Uterus (tissue), 3 donors: ENCODE measurements at regions not wholly inside any gene's neighbourhood (a gene's known extent, or its start where the extent isn't known, plus 50 kb on each side); places are given as distances from the start of the nearest gene placed in this dataset.

ENCODE experiments used
- DNase-seq, 2 donors: peaks; one replicate each; pipeline ENCODE4 v3.0.0-alpha.2; 2019 to 2020
- H3K27ac ChIP-seq, 2 donors: fragments of 200-600 bp; sonication (generic); 1 replicate in 1 of 2; 2 replicates in 1 of 2; pipeline ENCODE4 v1.5.1; 2016 to 2018
- H3K27me3 ChIP-seq, 2 donors: fragments of 200-600 bp; sonication (generic); one replicate each; pipeline ENCODE4 v1.5.1; 2018 to 2019; ENCODE audit warnings: control low read depth in 1 of 2
- H3K36me3 ChIP-seq, 2 donors: fragments of 200-600 bp; sonication (generic); one replicate each; pipeline ENCODE4 v1.5.1; 2019; ENCODE audit warnings: control low read depth in 1 of 2
- H3K4me1 ChIP-seq, 2 donors: fragments of 200-600 bp; sonication (generic); one replicate each; pipeline ENCODE4 v1.5.1; 2018 to 2019; ENCODE audit warnings: control low read depth in 1 of 2
- H3K4me3 ChIP-seq, 2 donors: fragments of 200-600 bp; sonication (generic); 1 replicate in 1 of 2; 2 replicates in 1 of 2; pipeline ENCODE4 v1.5.1; 2018 to 2019; ENCODE audit warnings: mild to moderate bottlenecking in 1 of 2
- H3K9me3 ChIP-seq, 2 donors: fragments of 200-600 bp; sonication (generic); one replicate each; pipeline ENCODE4 v1.5.1; 2019; ENCODE audit warnings: control low read depth in 1 of 2
- POLR2A ChIP-seq, 2 donors: fragments of 450-650 bp; IDR thresholded peaks; one replicate each; pipeline ENCODE4 v1.6.1; 2016; ENCODE audit warnings: antibody characterized with exemption in 2 of 2, mild to moderate bottlenecking in 1 of 2, moderate library complexity in 1 of 2
- intact Hi-C: fragments of 100-400 bp; cut with DNase I; formaldehyde crosslinking; loops from one replicate; pipeline ENCODE4 v1.15.1; 2023; ENCODE audit warnings: low total_unique reads
- TF ChIP-seq, protein P1 (sequence below), 4 experiments: fragments of 200-600 bp in 2 of 4; fragments of 450-650 bp in 2 of 4; sonication (generic) in 2 of 4; IDR thresholded peaks; one replicate each; pipeline ENCODE4 v1.5.1; 2016 to 2019; ENCODE audit warnings: antibody characterized with exemption in 4 of 4, mild to moderate bottlenecking in 2 of 4, moderate library complexity in 1 of 4
- donor health status: DM: yes; HTN: yes; CAD: no.

- Histone ChIP-seq H3K4me3 (no peak overlapping the region), H3K27ac (no peak overlapping the region), H3K4me1 (no peaks in the 10 kb centered on the region), H3K9me3 (no peaks in the 10 kb centered on the region), H3K36me3 (no peaks in the 10 kb centered on the region), H3K27me3 (no peaks in the 10 kb centered on the region)
- TF ChIP-seq, protein P1, sequence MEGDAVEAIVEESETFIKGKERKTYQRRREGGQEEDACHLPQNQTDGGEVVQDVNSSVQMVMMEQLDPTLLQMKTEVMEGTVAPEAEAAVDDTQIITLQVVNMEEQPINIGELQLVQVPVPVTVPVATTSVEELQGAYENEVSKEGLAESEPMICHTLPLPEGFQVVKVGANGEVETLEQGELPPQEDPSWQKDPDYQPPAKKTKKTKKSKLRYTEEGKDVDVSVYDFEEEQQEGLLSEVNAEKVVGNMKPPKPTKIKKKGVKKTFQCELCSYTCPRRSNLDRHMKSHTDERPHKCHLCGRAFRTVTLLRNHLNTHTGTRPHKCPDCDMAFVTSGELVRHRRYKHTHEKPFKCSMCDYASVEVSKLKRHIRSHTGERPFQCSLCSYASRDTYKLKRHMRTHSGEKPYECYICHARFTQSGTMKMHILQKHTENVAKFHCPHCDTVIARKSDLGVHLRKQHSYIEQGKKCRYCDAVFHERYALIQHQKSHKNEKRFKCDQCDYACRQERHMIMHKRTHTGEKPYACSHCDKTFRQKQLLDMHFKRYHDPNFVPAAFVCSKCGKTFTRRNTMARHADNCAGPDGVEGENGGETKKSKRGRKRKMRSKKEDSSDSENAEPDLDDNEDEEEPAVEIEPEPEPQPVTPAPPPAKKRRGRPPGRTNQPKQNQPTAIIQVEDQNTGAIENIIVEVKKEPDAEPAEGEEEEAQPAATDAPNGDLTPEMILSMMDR (IDR thresholded peaks at IDR 0.05), result no peak
- no peak for TF ChIP-seq POLR2A (IDR thresholded peaks at IDR 0.05)
- no peak for DNase-seq
- intact Hi-C loops, result no loop called here
Observed at GRCh38 chr1:37146071-37146470, 111.8 kb upstream of the GRIK3 start.

DNA sequence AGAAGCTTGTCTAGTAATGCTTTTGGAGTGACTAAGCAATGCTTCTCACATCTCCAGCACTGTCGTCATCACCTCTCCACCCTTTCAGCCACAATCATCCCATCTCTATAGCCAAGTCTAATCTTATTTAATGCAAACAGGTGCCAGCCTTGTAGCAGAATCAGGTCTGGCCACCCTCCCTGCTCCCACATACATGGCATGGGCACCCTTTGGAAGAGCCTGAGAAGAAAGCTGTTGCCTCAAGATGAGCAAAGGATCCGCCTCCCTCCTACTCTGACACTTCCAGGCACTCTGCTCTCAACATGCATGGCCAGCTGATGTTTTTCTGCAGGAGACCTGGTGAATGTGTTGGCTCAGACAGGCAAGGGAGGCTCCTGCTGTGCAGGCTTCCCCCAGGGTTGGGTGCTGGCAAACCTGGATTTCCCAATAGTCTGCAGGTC lies 113.1 kb upstream of the GRIK3 start:
- no peaks in the 10 kb centered on the region for H3K36me3 ChIP-seq
- TF ChIP-seq, protein P1 (IDR thresholded peaks at IDR 0.05), result no peak
- TF ChIP-seq POLR2A (IDR thresholded peaks at IDR 0.05), result no peak
- H3K9me3 ChIP-seq, result no peaks in the 10 kb centered on the region
- no peaks in the 10 kb centered on the region for H3K4me1 ChIP-seq
- H3K27me3 ChIP-seq, result no peaks in the 10 kb centered on the region
- no peak for DNase-seq
- H3K4me3 ChIP-seq, result no peak overlapping the region
- intact Hi-C loops, result no loop called here
- no peak overlapping the region for H3K27ac ChIP-seq

DNA sequence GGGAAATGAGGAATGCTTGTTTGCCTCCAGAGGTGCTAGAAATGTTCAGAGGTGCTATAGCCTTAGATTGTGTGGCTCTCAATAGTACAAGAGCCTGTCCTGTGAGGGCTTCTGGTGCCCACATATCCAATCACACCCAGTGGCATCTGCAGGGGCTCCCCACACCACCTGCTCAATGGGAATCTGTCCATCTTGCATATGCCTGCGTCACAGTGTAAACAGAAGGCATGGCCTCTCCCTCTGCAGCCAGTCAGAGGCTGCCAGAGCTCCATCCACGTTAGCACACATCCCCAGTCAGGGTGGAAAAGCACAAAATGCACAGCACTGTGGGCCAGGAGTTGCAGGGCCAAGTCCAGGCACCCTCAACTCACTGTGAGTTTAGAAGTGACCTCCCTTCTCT lies 113.6 kb upstream of the GRIK3 start:
- no peak overlapping the region for H3K27ac ChIP-seq
- no peaks in the 10 kb centered on the region for H3K27me3 ChIP-seq
- no peak for TF ChIP-seq POLR2A (IDR thresholded peaks at IDR 0.05)
- TF ChIP-seq, protein P1 (IDR thresholded peaks at IDR 0.05), result no peak
- DNase-seq, result no peak
- H3K4me3 ChIP-seq, result no peak overlapping the region
- no peaks in the 10 kb centered on the region for H3K36me3 ChIP-seq
- no peaks in the 10 kb centered on the region for H3K9me3 ChIP-seq
- H3K4me1 ChIP-seq, result no peaks in the 10 kb centered on the region
- intact Hi-C loops, result no loop called here

DNA sequence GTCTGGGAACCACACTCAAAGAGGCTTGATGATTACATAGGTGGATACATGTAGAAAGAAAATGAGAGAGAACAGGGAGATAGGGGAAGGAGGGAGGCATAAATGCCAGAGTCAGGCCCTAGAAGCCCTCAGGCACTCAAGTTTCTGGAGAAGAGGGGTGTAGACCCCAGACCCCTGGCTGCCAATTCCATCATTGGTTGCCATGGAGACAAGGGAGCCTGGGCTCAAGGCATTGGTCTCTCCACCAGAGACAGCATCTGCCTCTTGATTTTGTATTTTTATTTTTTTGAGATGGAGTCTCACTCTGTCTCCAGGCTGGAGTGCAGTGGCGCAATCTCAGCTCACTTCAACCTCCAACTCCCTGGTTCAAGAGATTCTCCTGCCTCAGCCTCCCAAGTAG lies 114.3 kb upstream of the GRIK3 start:
- DNase-seq, result no peak
- Histone ChIP-seq H3K36me3 (no peaks in the 10 kb centered on the region), H3K27me3 (no peaks in the 10 kb centered on the region), H3K27ac (no peak overlapping the region), H3K4me3 (no peak overlapping the region), H3K4me1 (no peaks in the 10 kb centered on the region), H3K9me3 (no peaks in the 10 kb centered on the region)
- no peak for TF ChIP-seq POLR2A (IDR thresholded peaks at IDR 0.05)
- TF ChIP-seq, protein P1 (IDR thresholded peaks at IDR 0.05), result no peak
- intact Hi-C loops, result no loop called here

DNA sequence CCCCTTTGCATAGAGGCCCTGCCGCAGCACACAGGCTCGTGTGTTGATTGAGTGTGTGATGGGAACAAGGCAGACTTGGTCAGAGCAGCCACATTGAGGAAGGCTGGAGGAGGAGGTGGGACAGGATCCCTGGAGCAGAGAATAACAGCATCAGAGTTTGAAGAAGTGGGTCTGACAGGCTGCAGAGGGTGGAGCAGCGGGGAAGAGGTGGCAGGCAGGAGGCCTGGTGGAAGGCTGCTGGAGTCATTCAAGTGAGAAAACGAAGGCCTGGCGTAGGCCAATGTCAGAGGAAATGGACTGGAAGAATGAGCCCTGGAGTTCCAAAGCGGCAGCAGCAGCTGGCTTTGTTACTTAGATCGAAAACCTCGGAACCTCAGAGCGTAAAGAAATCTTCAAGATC lies 115.0 kb upstream of the GRIK3 start:
- Histone ChIP-seq H3K4me3 (no peak overlapping the region), H3K27ac (no peak overlapping the region), H3K9me3 (no peaks in the 10 kb centered on the region), H3K27me3 (no peaks in the 10 kb centered on the region), H3K4me1 (no peaks in the 10 kb centered on the region), H3K36me3 (no peaks in the 10 kb centered on the region)
- TF ChIP-seq, protein P1 (IDR thresholded peaks at IDR 0.05), result no peak
- TF ChIP-seq POLR2A (IDR thresholded peaks at IDR 0.05), result no peak
- intact Hi-C loops, result no loop called here
- no peak for DNase-seq
